GM23338 (cell line): ENCODE measurements at regions not wholly inside any gene's neighbourhood (a gene's known extent, or its start where the extent isn't known, plus 50 kb on each side); places are given as distances from the start of the nearest gene placed in this dataset.

Experiments used
- ATAC-seq: fragments of 200-7000 bp; cut with Tn5 transposase; 3 replicates; pipeline ENCODE4 v1.9.1; 2020
- DNase-seq: peaks from one replicate; pipeline ENCODE4 v3.0.0-alpha.2; 2015; ENCODE audit warnings: low spot score
- H2AFZ ChIP-seq: fragments of 200-600 bp; sonication (generic); 2 replicates; pipeline ENCODE4 v1.8.0; 2016; ENCODE audit warnings: antibody characterized with exemption, mild to moderate bottlenecking, moderate library complexity
- H3F3A ChIP-seq: fragments of 200-600 bp; sonication (generic); replicated peaks from 2 replicates; pipeline ENCODE4 v1.8.0; 2017; ENCODE audit warnings: antibody characterized with exemption, mixed run types, low read depth
- H3K27ac ChIP-seq: fragments of 200-600 bp; sonication (generic); 2 replicates; pipeline ENCODE4 v1.6.1; 2016; ENCODE audit warnings: low read depth
- H3K27me3 ChIP-seq: fragments of 200-600 bp; sonication (generic); 2 replicates; pipeline ENCODE4 v1.8.0; 2016; ENCODE audit warnings: mild to moderate bottlenecking, mixed run types, moderate library complexity; ENCODE audit not compliant: insufficient read depth
- H3K36me3 ChIP-seq: fragments of 200-600 bp; sonication (generic); 2 replicates; pipeline ENCODE4 v1.8.0; 2016; ENCODE audit warnings: mild to moderate bottlenecking; ENCODE audit not compliant: insufficient read depth
- H3K4me1 ChIP-seq: fragments of 200-600 bp; sonication (generic); 2 replicates; pipeline ENCODE4 v1.8.0; 2016; ENCODE audit warnings: mild to moderate bottlenecking, moderate library complexity; ENCODE audit not compliant: insufficient read depth
- H3K4me2 ChIP-seq: fragments of 200-600 bp; sonication (generic); 2 replicates; pipeline ENCODE4 v1.7.1; 2017; ENCODE audit warnings: mixed run types
- H3K4me3 ChIP-seq: fragments of 200-600 bp; sonication (generic); 2 replicates; pipeline ENCODE4 v1.6.1; 2016; ENCODE audit warnings: mixed run types
- H3K79me2 ChIP-seq: fragments of 200-600 bp; sonication (generic); replicated peaks from 2 replicates; pipeline ENCODE4 v1.8.0; 2017; ENCODE audit warnings: mild to moderate bottlenecking; ENCODE audit not compliant: insufficient read depth
- H3K9me2 ChIP-seq: fragments of 200-600 bp; sonication (generic); 2 replicates; pipeline ENCODE4 v1.8.0; 2017; ENCODE audit not compliant: insufficient read depth
- H4K20me1 ChIP-seq: fragments of 200-600 bp; sonication (generic); replicated peaks from 2 replicates; pipeline ENCODE4 v1.8.0; 2017; ENCODE audit warnings: mild to moderate bottlenecking; ENCODE audit not compliant: insufficient read depth
- H3K27ac Mint-ChIP-seq: 2 replicates; pipeline ENCODE4 v1.8.0; 2020; ENCODE audit warnings: inconsistent platforms, mild to moderate bottlenecking, moderate library complexity, mixed read lengths
- H3K27me3 Mint-ChIP-seq: 3 replicates; pipeline ENCODE4 v1.8.0; 2022; ENCODE audit warnings: low read depth, mild to moderate bottlenecking, moderate library complexity, mixed read lengths, inconsistent platforms; ENCODE audit not compliant: insufficient read depth, poor library complexity
- H3K36me3 Mint-ChIP-seq: 3 replicates; pipeline ENCODE4 v1.8.0; 2021; ENCODE audit warnings: low read depth, mild to moderate bottlenecking, inconsistent platforms, moderate library complexity, mixed read lengths
- H3K4me1 Mint-ChIP-seq: 3 replicates; pipeline ENCODE4 v1.8.0; 2020; ENCODE audit warnings: mild to moderate bottlenecking, inconsistent platforms, mixed read lengths
- H3K4me3 Mint-ChIP-seq: 3 replicates; pipeline ENCODE4 v1.8.0; 2021; ENCODE audit warnings: moderate library complexity, mild to moderate bottlenecking, inconsistent platforms, mixed read lengths
- H3K9me3 Mint-ChIP-seq: 3 replicates; pipeline ENCODE4 v1.8.0; 2020; ENCODE audit warnings: moderate library complexity, mild to moderate bottlenecking, inconsistent platforms, mixed read lengths
- CREB1 ChIP-seq: fragments of 250-450 bp; sonication (Bioruptor Pico); IDR thresholded peaks from 2 replicates; pipeline ENCODE4 v1.5.0; 2020; ENCODE audit warnings: low read depth, mild to moderate bottlenecking, moderate library complexity
- CTCF ChIP-seq, 2 experiments: fragments of 200-600 bp in 1 of 2; sonication (generic) in 1 of 2; conservative IDR thresholded peaks; 2 replicates each; pipeline versions ENCODE4 v1.5.1 to v1.6.1; 2016 to 2017; ENCODE audit warnings: antibody characterized with exemption in 2 of 2, low read depth in 2 of 2, mild to moderate bottlenecking in 2 of 2, moderate library complexity in 1 of 2
- ETS1 ChIP-seq: IDR thresholded peaks from 2 replicates; pipeline ENCODE4 v1.6.1; 2016; ENCODE audit warnings: antibody characterized with exemption
- EZH2 ChIP-seq: fragments of 200-600 bp; sonication (generic); IDR thresholded peaks from one replicate; pipeline ENCODE4 v1.8.0; 2017; ENCODE audit warnings: antibody characterized with exemption, mild to moderate bottlenecking, low read depth; ENCODE audit not compliant: unreplicated experiment
- EZH2phosphoT487 ChIP-seq: fragments of 200-600 bp; sonication (generic); IDR thresholded peaks from one replicate; pipeline ENCODE4 v1.8.1; 2018; ENCODE audit warnings: antibody characterized with exemption; ENCODE audit not compliant: unreplicated experiment
- JUNB ChIP-seq: IDR thresholded peaks from one replicate; pipeline ENCODE4 v1.6.1; 2016; ENCODE audit warnings: antibody characterized with exemption; ENCODE audit not compliant: unreplicated experiment
- NANOG ChIP-seq: IDR thresholded peaks from 2 replicates; pipeline ENCODE4 v1.6.1; 2016; ENCODE audit warnings: antibody characterized with exemption, borderline replicate concordance
- POLR2AphosphoS5 ChIP-seq: IDR thresholded peaks from 2 replicates; pipeline ENCODE4 v1.6.1; 2016; ENCODE audit warnings: antibody characterized with exemption, low read depth
- REST ChIP-seq: IDR thresholded peaks from one replicate; pipeline ENCODE4 v1.6.1; 2018; ENCODE audit warnings: antibody characterized with exemption; ENCODE audit not compliant: unreplicated experiment
- STAT1 ChIP-seq: IDR thresholded peaks from one replicate; pipeline ENCODE4 v1.6.1; 2016; ENCODE audit warnings: antibody characterized with exemption; ENCODE audit not compliant: unreplicated experiment
- ZNF114 ChIP-seq: fragments of 250-450 bp; sonication (Bioruptor Pico); IDR thresholded peaks from 2 replicates; pipeline ENCODE4 v1.5.0; 2020; ENCODE audit warnings: mild to moderate bottlenecking, moderate library complexity
- ZNF331 ChIP-seq: fragments of 250-450 bp; sonication (Bioruptor Pico); IDR thresholded peaks from 2 replicates; pipeline ENCODE4 v1.5.0; 2020; ENCODE audit warnings: low read depth, mild to moderate bottlenecking, moderate library complexity
- ZNF462 ChIP-seq: fragments of 250-450 bp; sonication (Bioruptor Pico); IDR thresholded peaks from 2 replicates; pipeline ENCODE4 v1.5.0; 2020; ENCODE audit warnings: mild to moderate bottlenecking, moderate library complexity

- Histone ChIP-seq H3K4me3 (no peak overlapping the region), H2AFZ (no peak overlapping the region), H3K27me3 (no peaks in the 10 kb centered on the region), H3K9me2 (no peaks in the 10 kb centered on the region; the same call in 1 of the 2 replicates), H3K4me2 (no peak overlapping the region), H4K20me1 (no peaks in the 10 kb centered on the region), H3K36me3 (peaks cover 9% of the 10 kb centered on the region), H3K79me2 (no peaks in the 10 kb centered on the region), H3F3A (no peaks in the 10 kb centered on the region), H3K4me1 (no peaks in the 10 kb centered on the region), H3K27ac (no peak overlapping the region)
- Mint-ChIP-seq H3K4me3 (no peak overlapping the region), H3K9me3 (peaks cover 45% of the 10 kb centered on the region), H3K27ac (no peak overlapping the region), H3K27me3 (peaks cover 1% of the 10 kb centered on the region), H3K36me3 (peaks cover 30% of the 10 kb centered on the region), H3K4me1 (no peaks in the 10 kb centered on the region)
- TF ChIP-seq POLR2AphosphoS5 (no peak), CREB1 (CRISPR knock-in tag) (no peak), NANOG (no peak), EZH2phosphoT487 (no peak), ZNF331 (no peak), EZH2 (no peak), JUNB (no peak), ETS1 (no peak), CTCF (conservative IDR thresholded peaks at IDR 0.05; ENCODE audit: low read depth in 2 of 2) (no peak), ZNF462 (CRISPR knock-in tag) (no peak), ZNF114 (no peak), STAT1 (no peak), REST (no peak)
- ATAC-seq (no peak), DNase-seq (no peak)
These were observed 98.3 kb upstream of the CPSF6 start for GRCh38 chr12:69141074-69141473.
